ENCODE measurements at regions not wholly inside any gene's neighbourhood (a gene's known extent, or its start where the extent isn't known, plus 50 kb on each side); places are given as distances from the start of the nearest gene placed in this dataset.

DNA sequence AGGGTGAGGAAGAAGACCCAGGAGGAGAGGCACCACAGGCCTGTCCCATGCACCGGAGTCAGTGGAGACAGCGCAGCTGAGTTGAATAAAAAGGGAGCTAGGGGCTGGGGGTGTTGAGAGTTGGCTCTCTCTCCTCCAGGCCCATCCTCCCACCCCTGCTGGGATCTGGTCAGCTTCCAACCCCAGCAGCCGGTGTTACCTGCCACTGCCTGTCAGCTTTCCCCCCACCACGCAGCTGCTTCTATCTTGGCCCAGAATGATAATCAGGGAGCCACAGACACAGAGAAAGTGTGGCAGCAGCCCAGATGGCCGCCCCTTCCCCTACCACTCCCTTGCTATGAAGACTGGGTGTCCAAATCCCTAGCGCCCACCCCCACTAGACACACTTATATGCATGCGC, 120.6 kb upstream of the RPL38 start:
- no peak for TF ChIP-seq EP300 (IDR thresholded peaks at IDR 0.05)
- TF ChIP-seq, protein P1, sequence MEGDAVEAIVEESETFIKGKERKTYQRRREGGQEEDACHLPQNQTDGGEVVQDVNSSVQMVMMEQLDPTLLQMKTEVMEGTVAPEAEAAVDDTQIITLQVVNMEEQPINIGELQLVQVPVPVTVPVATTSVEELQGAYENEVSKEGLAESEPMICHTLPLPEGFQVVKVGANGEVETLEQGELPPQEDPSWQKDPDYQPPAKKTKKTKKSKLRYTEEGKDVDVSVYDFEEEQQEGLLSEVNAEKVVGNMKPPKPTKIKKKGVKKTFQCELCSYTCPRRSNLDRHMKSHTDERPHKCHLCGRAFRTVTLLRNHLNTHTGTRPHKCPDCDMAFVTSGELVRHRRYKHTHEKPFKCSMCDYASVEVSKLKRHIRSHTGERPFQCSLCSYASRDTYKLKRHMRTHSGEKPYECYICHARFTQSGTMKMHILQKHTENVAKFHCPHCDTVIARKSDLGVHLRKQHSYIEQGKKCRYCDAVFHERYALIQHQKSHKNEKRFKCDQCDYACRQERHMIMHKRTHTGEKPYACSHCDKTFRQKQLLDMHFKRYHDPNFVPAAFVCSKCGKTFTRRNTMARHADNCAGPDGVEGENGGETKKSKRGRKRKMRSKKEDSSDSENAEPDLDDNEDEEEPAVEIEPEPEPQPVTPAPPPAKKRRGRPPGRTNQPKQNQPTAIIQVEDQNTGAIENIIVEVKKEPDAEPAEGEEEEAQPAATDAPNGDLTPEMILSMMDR (IDR thresholded peaks at IDR 0.05), result no peak
- Histone ChIP-seq H3K9me3 (peaks cover 0 to 11% (median 0%) of the 10 kb centered on the region in 4 donors), H3K4me3 (no peak overlapping the region), H3K27ac (no peak overlapping the region), H3K27me3 (no peaks in the 10 kb centered on the region), H3K36me3 (no peaks in the 10 kb centered on the region), H3K4me1 (no peaks in the 10 kb centered on the region)
- no peak for DNase-seq (ENCODE audit: low spot score in 2 of 2)
- WGBS, 2 donors, result 73 to 77% methylated on average over 7 of the region's 7 CpGs

DNA sequence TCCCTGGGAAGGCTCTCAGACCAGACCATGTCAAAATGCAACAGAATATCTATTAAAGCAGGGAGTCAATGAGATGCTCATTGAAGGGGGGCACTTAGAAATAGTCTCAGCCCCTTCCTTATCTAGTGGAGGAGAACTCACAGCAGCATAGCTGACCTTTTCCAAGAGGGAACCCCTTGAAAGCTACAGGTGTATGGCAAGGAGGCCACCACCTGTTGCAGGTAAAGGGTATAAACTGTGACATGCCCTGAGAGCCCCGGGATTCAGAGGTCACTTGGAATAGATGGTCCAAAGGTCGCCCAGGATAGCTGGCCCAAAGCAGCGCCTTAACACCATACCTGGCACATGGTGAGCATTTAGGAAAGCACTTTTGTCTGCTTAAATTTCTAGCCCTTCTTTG, 120.2 kb upstream of the RPL38 start:
- no peaks in the 10 kb centered on the region for H3K27me3 ChIP-seq

DNA sequence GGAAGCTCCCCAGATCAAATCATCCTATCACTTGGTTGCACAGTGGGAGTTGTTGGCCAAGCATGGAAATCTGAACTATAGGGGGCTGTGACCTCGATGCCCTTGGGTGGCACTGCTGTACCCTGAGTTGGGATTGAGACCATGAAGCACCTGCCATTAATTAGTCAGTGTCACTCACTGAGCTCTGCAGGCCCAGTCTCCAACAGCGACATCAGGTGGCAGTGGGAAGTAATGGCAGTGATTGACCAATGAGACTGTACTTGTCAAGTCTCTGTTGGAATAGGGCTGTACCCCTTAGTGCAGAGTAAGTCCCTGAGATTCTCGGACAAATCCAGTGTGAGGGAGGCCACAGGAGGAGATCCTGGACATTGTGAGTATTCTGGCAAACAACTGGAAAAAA, 118.0 kb upstream of the RPL38 start:
- WGBS, 2 donors, result 59 to 62% methylated on average over 3 of the region's 3 CpGs

More for the DNA sequence above, 120.2 kb upstream of the RPL38 start:
- TF ChIP-seq POLR2A (IDR thresholded peaks at IDR 0.05), result no peak
- no peak for TF ChIP-seq EP300 (IDR thresholded peaks at IDR 0.05)
- TF ChIP-seq, protein P1 (IDR thresholded peaks at IDR 0.05), result no peak
- no peaks in the 10 kb centered on the region for H3K4me1 ChIP-seq
- no peak for DNase-seq (ENCODE audit: low spot score in 2 of 2)
- no peak overlapping the region for H3K27ac ChIP-seq
- H3K9me3 ChIP-seq, result peaks cover 0 to 11% (median 0%) of the 10 kb centered on the region in 4 donors
- 85 to 89% methylated on average over 3 of the region's 3 CpGs for WGBS, 2 donors
- H3K36me3 ChIP-seq, result no peaks in the 10 kb centered on the region
- no peak overlapping the region for H3K4me3 ChIP-seq

DNA sequence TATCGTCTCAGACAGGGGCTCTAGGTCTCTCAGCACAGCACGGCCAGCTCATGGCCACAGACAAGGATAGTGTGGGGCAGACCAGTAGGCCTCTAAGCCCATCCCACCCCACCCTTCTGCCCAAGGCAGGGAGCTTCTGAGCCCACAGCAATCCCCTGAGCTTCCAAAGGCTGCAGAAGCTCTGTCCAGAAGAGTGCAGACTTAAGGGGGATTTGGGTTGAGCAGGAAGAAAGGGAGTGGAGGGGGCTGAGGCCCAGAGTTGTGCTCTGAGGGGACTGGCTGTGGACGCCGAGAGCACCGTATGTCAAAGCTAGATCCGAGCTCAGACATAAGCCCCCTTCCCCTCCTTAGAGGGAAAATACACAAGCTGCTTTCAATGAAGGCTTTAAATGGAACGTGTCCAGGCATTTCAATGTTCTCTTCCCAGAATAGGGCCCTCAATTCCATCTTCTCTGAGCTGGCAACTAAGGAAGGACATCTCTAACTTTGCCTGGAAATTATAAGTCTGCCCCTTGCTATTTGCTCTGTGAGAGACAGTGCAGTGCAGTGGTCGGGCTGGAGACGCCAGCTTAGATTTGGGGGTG, 116.4 kb upstream of the RPL38 start:
- no peaks in the 10 kb centered on the region for H3K4me1 ChIP-seq
- no peaks in the 10 kb centered on the region for H3K36me3 ChIP-seq
- WGBS, 2 donors, result 50 to 56% methylated on average over 9 of the region's 9 CpGs
- no peak overlapping the region for H3K4me3 ChIP-seq
- TF ChIP-seq, protein P1 (IDR thresholded peaks at IDR 0.05), result no peak
- TF ChIP-seq POLR2A (IDR thresholded peaks at IDR 0.05), result no peak
- TF ChIP-seq EP300 (IDR thresholded peaks at IDR 0.05), result no peak
- no peaks in the 10 kb centered on the region for H3K27me3 ChIP-seq
- DNase-seq (ENCODE audit: low spot score in 2 of 2), result no peak
- peaks cover 0 to 34% (median 0%) of the 10 kb centered on the region in 4 donors for H3K9me3 ChIP-seq
- no peak overlapping the region for H3K27ac ChIP-seq

More for the DNA sequence above, 118.0 kb upstream of the RPL38 start:
- no peak overlapping the region for H3K4me3 ChIP-seq
- TF ChIP-seq, protein P1 (IDR thresholded peaks at IDR 0.05), result no peak
- TF ChIP-seq EP300 (IDR thresholded peaks at IDR 0.05), result no peak
- TF ChIP-seq POLR2A (IDR thresholded peaks at IDR 0.05), result no peak
- no peaks in the 10 kb centered on the region for H3K36me3 ChIP-seq
- H3K27me3 ChIP-seq, result no peaks in the 10 kb centered on the region
- DNase-seq (ENCODE audit: low spot score in 2 of 2), result no peak
- H3K9me3 ChIP-seq, result peaks cover 0 to 20% (median 0%) of the 10 kb centered on the region in 4 donors
- no peaks in the 10 kb centered on the region for H3K4me1 ChIP-seq
- H3K27ac ChIP-seq, result no peak overlapping the region

DNA sequence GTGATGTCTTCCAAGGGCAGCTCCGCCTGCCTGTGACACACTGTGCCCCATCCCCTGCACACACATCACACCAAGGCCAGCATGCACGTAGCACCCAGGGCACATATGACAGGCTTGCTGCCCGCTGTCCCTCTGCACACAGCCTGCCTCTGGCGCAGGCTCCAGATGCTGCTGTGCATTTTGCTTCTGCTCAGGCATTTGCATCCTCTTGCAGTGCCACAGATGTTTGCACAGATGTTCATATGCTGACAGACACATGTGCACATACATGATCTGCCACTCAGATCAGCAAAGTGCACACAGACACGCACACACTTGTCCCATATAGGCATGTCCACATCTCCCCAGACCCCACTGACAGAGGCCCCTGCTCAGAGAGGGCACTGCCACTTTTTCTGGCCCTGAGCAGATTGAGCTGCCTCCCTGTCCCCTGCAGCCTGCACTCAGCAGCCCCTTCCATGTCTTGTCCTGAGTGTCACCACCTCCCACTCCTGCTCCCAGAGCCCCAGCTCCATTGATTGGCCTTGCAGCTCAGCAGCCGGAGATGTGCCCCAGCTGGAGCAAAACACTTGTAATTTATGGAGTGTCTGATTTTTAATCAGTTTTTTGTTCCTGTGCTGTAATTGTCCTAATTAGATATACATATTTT, 115.1 kb upstream of the RPL38 start:
- no peaks in the 10 kb centered on the region for H3K36me3 ChIP-seq
- no peak overlapping the region for H3K27ac ChIP-seq
- TF ChIP-seq, protein P1 (IDR thresholded peaks at IDR 0.05), result no peak
- TF ChIP-seq EP300 (IDR thresholded peaks at IDR 0.05) (no peak), POLR2A (IDR thresholded peaks at IDR 0.05) (no peak)
- H3K27me3 ChIP-seq, result no peaks in the 10 kb centered on the region
- H3K9me3 ChIP-seq, result peaks cover 0 to 44% (median 0%) of the 10 kb centered on the region in 4 donors
- WGBS, 2 donors, result 80% methylated on average over 6 of the region's 6 CpGs
- H3K4me3 ChIP-seq, result no peak overlapping the region
- no peak for DNase-seq (ENCODE audit: low spot score in 2 of 2)
- H3K4me1 ChIP-seq, result no peaks in the 10 kb centered on the region

Measured in tibial nerve (tissue), 4 donors.